Lung (tissue), 11 donors: ENCODE measurements at regions not wholly inside any gene's neighbourhood (a gene's known extent, or its start where the extent isn't known, plus 50 kb on each side); places are given as distances from the start of the nearest gene placed in this dataset.

Source experiments
- ATAC-seq: fragments of 200-7000 bp; cut with Tn5 transposase; one replicate; pipeline ENCODE4 v1.9.1; 2020; ENCODE audit warnings: moderate number of reproducible peaks; ENCODE audit not compliant: insufficient read depth, low FRiP score
- DNase-seq, 3 donors: peaks; one replicate each; pipeline ENCODE4 v3.0.0-alpha.2; 2013 to 2017
- H3K27ac ChIP-seq, 2 donors: one replicate each; pipeline ENCODE4 v1.5.1; 2013; ENCODE audit warnings: mild to moderate bottlenecking in 2 of 2, moderate library complexity in 2 of 2, control low read depth in 1 of 2, inconsistent platforms in 1 of 2, low read depth in 1 of 2, low read length in 1 of 2
- H3K27me3 ChIP-seq, 3 donors: one replicate each; pipeline ENCODE4 v1.5.1; 2013; ENCODE audit warnings: low read length in 2 of 3; ENCODE audit not compliant: control insufficient read depth in 3 of 3, insufficient read depth in 3 of 3
- H3K36me3 ChIP-seq, 4 donors: one replicate each; pipeline ENCODE4 v1.5.1; 2013; ENCODE audit warnings: low read length in 4 of 4, mild to moderate bottlenecking in 1 of 4, moderate library complexity in 1 of 4; ENCODE audit not compliant: control insufficient read depth in 4 of 4, insufficient read depth in 4 of 4
- H3K4me1 ChIP-seq, 5 donors: one replicate each; pipeline ENCODE4 v1.5.1; 2013; ENCODE audit warnings: low read length in 5 of 5, mild to moderate bottlenecking in 2 of 5, moderate library complexity in 1 of 5; ENCODE audit not compliant: control insufficient read depth in 5 of 5, insufficient read depth in 5 of 5
- H3K4me3 ChIP-seq: one replicate; pipeline ENCODE4 v1.5.1; 2013; ENCODE audit warnings: mild to moderate bottlenecking, control low read depth, moderate library complexity
- H3K9ac ChIP-seq, 2 donors: one replicate each; pipeline ENCODE4 v1.5.1; 2013; ENCODE audit warnings: low read length in 2 of 2, control low read depth in 1 of 2; ENCODE audit not compliant: insufficient read depth in 1 of 2
- H3K9me3 ChIP-seq, 4 donors: one replicate each; pipeline ENCODE4 v1.5.1; 2013; ENCODE audit warnings: low read length in 3 of 4, mild to moderate bottlenecking in 1 of 4, moderate library complexity in 1 of 4; ENCODE audit not compliant: control insufficient read depth in 4 of 4, insufficient read depth in 3 of 4
- WGBS, 2 donors: extraction: QIAGEN DNeasy Blood & Tissue Kit; methylation state at CpG; one replicate each; pipeline ENCODE4 v1.1.7; 2013; 5-methylcytosine and 5-hydroxymethylcytosine counted together
- TF ChIP-seq, protein P1 (sequence below): IDR thresholded peaks from 2 replicates; pipeline ENCODE4 v1.5.1; 2012; ENCODE audit warnings: mild to moderate bottlenecking; ENCODE audit errors: control extremely low read depth, extremely low read depth
- donor health status: control.
- donor health status: control.
- donor health status: Bipolar disorder and iron deficiency.
- donor health status: healthy.
- donor health status: DM: yes; HTN: yes; CAD: no.

DNA sequence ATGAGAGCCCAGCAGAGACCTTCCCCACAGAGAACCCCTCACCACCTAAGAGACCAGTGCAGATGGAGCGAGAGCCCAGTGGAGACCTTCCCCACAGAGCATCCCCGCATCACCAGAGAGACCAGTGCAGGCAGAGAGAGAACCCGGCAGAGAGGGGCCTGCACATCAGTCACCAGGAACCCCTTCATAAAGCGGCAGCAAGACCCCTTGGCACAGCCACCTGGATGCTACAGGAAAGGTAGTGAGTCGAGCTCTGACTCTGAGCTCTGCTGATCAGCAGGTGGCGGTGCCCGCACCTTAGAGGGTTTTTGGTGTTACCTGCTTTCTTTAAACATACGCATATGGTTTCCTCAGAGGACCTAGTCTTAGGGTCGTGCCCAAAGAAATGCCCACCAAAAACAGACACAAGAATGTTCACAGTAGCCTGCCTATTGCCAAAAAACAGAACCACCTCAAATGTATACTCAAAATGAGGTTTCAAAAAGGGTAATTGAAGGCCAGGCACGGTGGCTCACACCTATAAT lies 678.7 kb downstream of the BRD1 start:
- TF ChIP-seq, protein P1, sequence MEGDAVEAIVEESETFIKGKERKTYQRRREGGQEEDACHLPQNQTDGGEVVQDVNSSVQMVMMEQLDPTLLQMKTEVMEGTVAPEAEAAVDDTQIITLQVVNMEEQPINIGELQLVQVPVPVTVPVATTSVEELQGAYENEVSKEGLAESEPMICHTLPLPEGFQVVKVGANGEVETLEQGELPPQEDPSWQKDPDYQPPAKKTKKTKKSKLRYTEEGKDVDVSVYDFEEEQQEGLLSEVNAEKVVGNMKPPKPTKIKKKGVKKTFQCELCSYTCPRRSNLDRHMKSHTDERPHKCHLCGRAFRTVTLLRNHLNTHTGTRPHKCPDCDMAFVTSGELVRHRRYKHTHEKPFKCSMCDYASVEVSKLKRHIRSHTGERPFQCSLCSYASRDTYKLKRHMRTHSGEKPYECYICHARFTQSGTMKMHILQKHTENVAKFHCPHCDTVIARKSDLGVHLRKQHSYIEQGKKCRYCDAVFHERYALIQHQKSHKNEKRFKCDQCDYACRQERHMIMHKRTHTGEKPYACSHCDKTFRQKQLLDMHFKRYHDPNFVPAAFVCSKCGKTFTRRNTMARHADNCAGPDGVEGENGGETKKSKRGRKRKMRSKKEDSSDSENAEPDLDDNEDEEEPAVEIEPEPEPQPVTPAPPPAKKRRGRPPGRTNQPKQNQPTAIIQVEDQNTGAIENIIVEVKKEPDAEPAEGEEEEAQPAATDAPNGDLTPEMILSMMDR = no peak
- Histone ChIP-seq H3K9ac (no peak overlapping the region), H3K27me3 (peaks cover 0 to 4% (median 0%) of the 10 kb centered on the region in 3 donors), H3K4me3 (no peak overlapping the region), H3K9me3 (peaks cover 0 to 2% (median 0%) of the 10 kb centered on the region in 4 donors), H3K4me1 (no peaks in the 10 kb centered on the region), H3K27ac (no peak overlapping the region), H3K36me3 (no peaks in the 10 kb centered on the region)
- 70 to 76% methylated on average over 10 of the region's 10 CpGs for WGBS, 2 donors
- ATAC-seq = no peak
- no peak for DNase-seq

DNA sequence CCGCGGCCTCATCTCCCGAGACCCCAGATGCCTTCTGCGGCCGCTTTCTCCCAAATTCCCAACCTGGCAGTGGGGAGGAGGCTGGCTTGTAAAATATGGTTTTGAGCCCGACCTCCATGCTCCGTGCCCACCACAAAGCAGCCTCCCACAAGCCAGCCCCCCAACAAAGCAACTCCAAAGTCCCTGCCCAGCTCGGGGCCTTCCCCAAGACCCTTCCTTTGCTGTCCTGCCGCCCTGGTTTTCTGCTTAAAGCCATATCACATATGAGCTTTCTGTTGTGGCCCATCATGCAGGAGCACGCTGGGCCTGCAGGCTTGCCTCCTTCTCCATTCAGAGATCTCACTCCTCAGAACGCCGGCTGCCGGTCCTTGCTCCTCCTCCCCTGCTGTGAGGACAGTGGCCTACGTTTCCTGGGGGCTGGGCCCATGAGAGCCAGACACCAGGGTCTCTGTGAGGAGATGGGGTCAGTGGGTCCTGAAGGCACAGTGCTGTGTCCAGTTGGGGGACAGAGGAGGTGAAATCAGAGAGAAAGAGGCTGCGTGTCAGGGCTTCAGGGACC lies 680.0 kb downstream of the BRD1 start:
- no peaks in the 10 kb centered on the region for H3K4me1 ChIP-seq
- peaks cover 0 to 4% (median 0%) of the 10 kb centered on the region in 3 donors for H3K27me3 ChIP-seq
- H3K4me3 ChIP-seq = no peak overlapping the region
- H3K36me3 ChIP-seq = no peaks in the 10 kb centered on the region
- DNase-seq (no peak), ATAC-seq (no peak)
- H3K27ac ChIP-seq = no peak overlapping the region
- TF ChIP-seq, protein P1 = no peak
- peaks cover 0 to 2% (median 0%) of the 10 kb centered on the region in 4 donors for H3K9me3 ChIP-seq
- no peak overlapping the region for H3K9ac ChIP-seq
- 76 to 87% methylated on average over 15 of the region's 15 CpGs for WGBS, 2 donors

DNA sequence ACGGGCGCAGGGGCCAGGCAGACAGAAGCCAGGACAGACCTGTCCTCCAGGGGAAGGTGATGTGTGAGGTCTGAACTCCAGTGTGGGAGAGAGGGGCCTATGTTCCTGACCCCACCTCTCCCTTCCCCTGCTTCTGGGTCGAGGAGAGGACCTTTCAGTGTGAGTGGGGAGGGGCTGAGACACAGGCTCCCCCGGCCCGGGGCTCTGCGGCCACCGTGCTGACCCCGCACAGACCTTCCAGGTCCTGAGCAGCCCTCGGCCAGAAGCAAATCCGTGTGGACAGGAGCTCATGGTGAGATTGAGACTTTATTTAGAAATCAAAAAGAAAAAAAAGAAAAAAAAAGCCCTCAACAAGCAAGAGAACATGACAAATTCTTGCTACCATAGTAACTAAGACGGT lies 680.5 kb downstream of the BRD1 start:
- TF ChIP-seq, protein P1 = no peak
- H3K27ac ChIP-seq = no peak overlapping the region
- H3K9ac ChIP-seq = no peak overlapping the region
- no peak overlapping the region for H3K4me3 ChIP-seq
- no peak for ATAC-seq
- H3K4me1 ChIP-seq = no peaks in the 10 kb centered on the region
- no peaks in the 10 kb centered on the region for H3K36me3 ChIP-seq
- 53 to 71% methylated on average over 11 of the region's 11 CpGs for WGBS, 2 donors
- DNase-seq = no peak
- H3K27me3 ChIP-seq = peaks cover 0 to 4% (median 0%) of the 10 kb centered on the region in 3 donors
- H3K9me3 ChIP-seq = peaks cover 0 to 2% (median 0%) of the 10 kb centered on the region in 4 donors

DNA sequence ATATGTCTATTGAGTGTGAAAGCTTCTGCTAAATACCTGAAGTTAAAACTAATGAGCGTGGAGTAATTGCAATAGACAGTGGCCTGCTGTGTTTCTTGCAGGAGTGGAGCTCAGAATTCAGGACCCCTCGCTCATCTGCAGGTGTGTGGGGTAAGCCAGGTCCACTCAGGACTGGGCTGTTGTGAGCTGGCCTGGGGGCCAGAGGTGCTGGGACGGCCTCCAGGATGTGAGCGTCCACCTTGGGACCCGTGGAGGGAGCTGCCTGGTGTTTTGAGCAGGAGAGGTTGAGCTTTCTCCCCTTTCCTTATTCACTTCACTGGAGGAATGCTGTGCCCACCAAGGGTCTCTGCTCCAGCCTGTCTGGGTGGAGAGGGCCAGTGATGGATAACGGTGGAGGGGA lies 681.2 kb downstream of the BRD1 start:
- DNase-seq (no peak), ATAC-seq (no peak)
- Histone ChIP-seq H3K27me3 (peaks cover 0 to 4% (median 0%) of the 10 kb centered on the region in 3 donors), H3K9me3 (peaks cover 0 to 4% (median 0%) of the 10 kb centered on the region in 4 donors), H3K36me3 (no peaks in the 10 kb centered on the region), H3K9ac (no peak overlapping the region), H3K4me1 (no peaks in the 10 kb centered on the region), H3K27ac (no peak overlapping the region), H3K4me3 (no peak overlapping the region)
- 72 to 73% methylated on average over 6 of the region's 6 CpGs for WGBS, 2 donors
- TF ChIP-seq, protein P1 = no peak
